HFF-Myc (cell line): ENCODE measurements at regions not wholly inside any gene's neighbourhood (a gene's known extent, or its start where the extent isn't known, plus 50 kb on each side); places are given as distances from the start of the nearest gene placed in this dataset.
"Not testable (repeated sequence)": the region's sequence is repeated elsewhere in the genome, so short reads cannot be mapped to it uniquely, and the experiment has no call there.

ENCODE experiments used
- DNase-seq: peaks from one replicate; pipeline ENCODE4 v3.0.0-alpha.2; 2011; ENCODE audit warnings: low read depth; ENCODE audit errors: extremely low read depth
- H3K4me3 ChIP-seq: replicated peaks from 2 replicates; pipeline ENCODE4 v1.5.1; 2011; ENCODE audit warnings: low read depth, mild to moderate bottlenecking, control low read depth, low read length
- TF ChIP-seq, protein P1 (sequence below): IDR thresholded peaks from 2 replicates; pipeline ENCODE4 v1.5.1; 2012; ENCODE audit warnings: mild to moderate bottlenecking, low read depth, low read length, control low read depth; ENCODE audit errors: missing control alignments

DNA sequence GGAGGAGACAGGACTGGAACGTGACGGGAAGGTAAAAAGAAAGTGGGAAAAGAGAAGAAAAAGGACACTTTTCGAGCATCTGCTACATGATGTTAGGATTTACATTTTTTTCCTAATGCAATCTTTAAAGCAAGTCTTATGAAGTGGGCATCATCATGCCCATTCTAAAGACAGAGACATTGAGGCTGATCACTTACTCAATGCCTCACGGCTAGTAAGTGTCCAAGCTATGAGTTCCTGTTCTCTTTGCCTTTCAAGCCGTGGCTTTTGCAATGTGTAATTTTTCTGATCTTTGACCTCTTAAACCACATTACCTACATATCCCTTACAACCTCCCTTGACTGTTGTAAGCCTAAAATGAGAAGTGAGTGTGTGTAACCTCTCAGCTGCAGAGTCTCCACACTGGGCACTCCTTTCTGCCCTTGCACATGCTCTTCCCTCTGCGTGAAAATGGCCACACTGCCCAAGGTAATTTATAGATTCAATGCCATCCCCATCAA, 649.2 kb downstream of the RNF144A start:
- DNase-seq = no peak
- TF ChIP-seq, protein P1, sequence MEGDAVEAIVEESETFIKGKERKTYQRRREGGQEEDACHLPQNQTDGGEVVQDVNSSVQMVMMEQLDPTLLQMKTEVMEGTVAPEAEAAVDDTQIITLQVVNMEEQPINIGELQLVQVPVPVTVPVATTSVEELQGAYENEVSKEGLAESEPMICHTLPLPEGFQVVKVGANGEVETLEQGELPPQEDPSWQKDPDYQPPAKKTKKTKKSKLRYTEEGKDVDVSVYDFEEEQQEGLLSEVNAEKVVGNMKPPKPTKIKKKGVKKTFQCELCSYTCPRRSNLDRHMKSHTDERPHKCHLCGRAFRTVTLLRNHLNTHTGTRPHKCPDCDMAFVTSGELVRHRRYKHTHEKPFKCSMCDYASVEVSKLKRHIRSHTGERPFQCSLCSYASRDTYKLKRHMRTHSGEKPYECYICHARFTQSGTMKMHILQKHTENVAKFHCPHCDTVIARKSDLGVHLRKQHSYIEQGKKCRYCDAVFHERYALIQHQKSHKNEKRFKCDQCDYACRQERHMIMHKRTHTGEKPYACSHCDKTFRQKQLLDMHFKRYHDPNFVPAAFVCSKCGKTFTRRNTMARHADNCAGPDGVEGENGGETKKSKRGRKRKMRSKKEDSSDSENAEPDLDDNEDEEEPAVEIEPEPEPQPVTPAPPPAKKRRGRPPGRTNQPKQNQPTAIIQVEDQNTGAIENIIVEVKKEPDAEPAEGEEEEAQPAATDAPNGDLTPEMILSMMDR = no peak
- no peak overlapping the region for H3K4me3 ChIP-seq

DNA sequence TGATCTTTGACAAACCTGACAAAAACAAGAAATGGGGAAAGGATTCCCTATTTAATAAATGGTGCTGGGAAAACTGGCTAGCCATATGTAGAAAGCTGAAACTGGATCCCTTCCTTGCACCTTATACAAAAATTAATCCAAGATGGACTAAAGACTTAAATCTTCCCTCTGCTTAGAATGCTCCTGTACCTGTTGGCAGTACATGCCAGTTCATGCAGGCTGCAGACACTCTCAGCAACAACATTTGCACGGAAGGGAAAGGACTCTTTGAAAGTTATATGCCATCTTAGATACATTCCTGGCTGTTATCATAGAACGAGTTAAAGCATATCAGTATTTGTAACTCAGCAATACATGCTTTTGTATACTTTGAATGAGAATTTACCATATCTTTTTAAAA, 649.9 kb downstream of the RNF144A start:
- DNase-seq, H3K4me3 ChIP-seq: not testable (repeated sequence)

DNA sequence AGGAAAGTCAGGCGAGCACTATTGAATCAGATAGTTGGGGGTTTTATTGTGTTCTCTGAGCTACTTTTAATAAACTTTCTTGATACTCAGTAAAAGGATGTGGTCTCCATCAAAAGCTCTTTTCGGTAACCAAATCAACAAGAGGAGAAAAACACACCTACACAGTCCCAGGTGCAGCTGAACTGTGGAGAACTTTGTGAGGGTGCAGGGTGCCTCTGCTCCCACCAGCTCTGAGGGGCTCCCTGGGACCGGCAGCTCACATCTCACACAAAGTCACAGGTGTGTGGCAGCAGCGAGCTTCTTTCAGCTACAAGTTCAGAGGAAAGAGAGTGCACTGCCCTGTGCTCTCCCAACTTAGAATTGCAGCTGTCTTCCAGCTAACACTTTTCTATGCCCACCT, 650.4 kb downstream of the RNF144A start:
- no peak for DNase-seq
- no peak overlapping the region for H3K4me3 ChIP-seq
- TF ChIP-seq, protein P1 = no peak

DNA sequence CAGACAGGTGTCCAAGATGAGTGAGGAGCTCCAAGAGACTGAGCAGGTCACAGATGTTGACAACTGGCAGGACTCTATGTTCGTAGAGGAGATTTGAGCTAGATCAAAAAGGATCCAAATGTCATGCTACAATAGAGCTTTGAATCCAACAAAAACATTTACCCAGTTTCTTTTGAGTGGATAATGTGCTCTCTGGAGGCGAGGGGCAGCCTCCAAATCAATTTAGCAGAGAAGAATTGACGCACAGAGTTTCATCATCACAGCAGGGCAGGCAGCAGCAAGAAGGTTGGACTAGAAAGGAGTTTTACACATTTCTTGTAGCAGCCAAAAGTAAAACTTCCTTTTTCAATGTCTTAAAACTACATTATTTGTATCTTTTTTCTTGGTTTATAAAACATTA, 653.0 kb downstream of the RNF144A start:
- DNase-seq = no peak
- TF ChIP-seq, protein P1 = no peak
- no peak overlapping the region for H3K4me3 ChIP-seq

DNA sequence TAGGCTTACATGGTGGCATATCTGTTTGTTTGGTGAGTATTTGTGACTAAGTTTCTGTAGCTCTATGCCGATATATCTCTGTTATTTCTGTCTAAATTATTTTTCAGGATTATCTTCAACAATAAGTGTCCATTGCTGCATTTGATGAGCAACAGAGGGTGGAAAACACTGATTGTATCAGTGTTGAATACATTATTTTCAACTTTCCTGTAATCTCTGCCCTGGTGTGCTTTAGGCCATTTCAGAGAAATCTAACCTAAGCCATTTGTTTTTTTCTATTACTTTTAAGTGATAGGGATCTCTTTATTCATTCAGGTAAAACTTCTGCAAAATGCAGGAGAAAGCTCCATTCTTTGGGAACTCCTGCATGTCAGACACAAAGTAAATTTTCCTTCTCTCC, 654.5 kb downstream of the RNF144A start:
- no peak for DNase-seq
- TF ChIP-seq, protein P1 = no peak
- no peak overlapping the region for H3K4me3 ChIP-seq

DNA sequence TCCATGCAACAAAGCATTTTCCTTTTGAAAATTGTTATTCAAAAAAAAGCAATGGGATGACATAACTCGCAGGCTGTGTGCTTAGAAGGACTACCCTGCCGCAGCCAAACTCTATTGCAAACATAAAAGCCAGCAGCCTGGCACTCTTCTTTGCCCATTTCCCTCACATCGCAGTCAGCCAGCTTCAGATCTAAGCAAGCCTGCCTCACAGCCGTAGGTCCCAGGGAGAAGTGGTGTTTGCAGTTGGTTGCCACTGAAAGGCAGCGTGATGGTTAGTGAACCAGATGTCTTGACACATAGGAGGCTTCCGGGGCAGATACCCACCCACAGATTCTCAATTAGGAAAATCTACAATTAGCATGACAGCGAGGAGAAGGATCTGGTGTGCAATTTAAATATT, 655.2 kb downstream of the RNF144A start:
- TF ChIP-seq, protein P1 = no peak
- DNase-seq = no peak
- H3K4me3 ChIP-seq = no peak overlapping the region

DNA sequence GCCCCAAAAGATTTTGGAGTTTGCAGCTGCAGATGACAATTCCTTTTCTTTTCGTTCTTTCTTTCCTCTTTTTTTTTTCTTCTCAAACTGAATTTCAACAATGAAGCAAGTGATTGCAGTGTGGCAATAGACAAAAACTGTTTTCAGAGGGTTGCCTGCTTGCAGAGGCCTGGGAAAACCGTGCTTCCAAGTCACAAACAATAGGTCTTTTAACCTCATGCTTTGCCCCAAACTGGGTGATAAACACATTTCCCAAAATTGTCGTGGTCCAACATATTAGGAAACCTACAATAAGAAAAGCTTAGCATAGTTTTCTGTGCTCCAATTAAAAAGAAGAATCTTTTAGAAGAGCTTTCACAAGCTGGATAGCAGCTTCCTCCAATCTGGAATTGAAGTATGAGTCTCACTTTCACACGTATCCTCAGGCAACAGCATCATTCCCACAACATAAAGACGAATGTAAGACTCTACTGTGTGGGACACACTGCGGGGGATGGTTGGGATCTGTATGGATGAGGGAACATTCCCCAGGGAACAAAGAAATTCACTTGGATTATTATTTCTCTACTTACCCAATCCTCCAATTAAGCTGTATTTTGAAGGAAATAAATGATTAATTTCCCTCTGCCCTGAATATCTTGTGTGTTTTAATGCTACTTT, 656.1 kb downstream of the RNF144A start:
- no peak for DNase-seq
- no peak overlapping the region for H3K4me3 ChIP-seq
- TF ChIP-seq, protein P1 = no peak
